Activated T-cell treated with anti-CD3 and anti-CD28 coated beads, Interleukin-2, amount 50 U/mL, for 1 hour (primary cell): ENCODE measurements at regions not wholly inside any gene's neighbourhood (a gene's known extent, or its start where the extent isn't known, plus 50 kb on each side); places are given as distances from the start of the nearest gene placed in this dataset.
A peak's percentile ranks its signal among the peaks of the same experiment; 100 is the strongest.
"Not testable (repeated sequence)": the region's sequence is repeated elsewhere in the genome, so short reads cannot be mapped to it uniquely, and the experiment has no call there.

Source experiments
- DNase-seq: peaks from one replicate; pipeline ENCODE4 v3.0.0-alpha.2; 2020

GRCh38 chr3:194051366-194052149 lies 84.4 kb upstream of the HES1 start:
- no peak for DNase-seq

- DNase-seq: no peak
These were observed 82.8 kb upstream of the HES1 start for GRCh38 chr3:194053136-194053535.

GRCh38 chr3:194054016-194054415 lies 81.9 kb upstream of the HES1 start:
- no peak for DNase-seq

GRCh38 chr3:194054540-194054939 lies 81.4 kb upstream of the HES1 start:
- DNase-seq: no peak

GRCh38 chr3:194054961-194055360 lies 81.0 kb upstream of the HES1 start:
- no peak for DNase-seq

GRCh38 chr3:194056323-194056722 lies 79.6 kb upstream of the HES1 start:
- DNase-seq: not testable (repeated sequence)

GRCh38 chr3:194056731-194057415 lies 79.1 kb upstream of the HES1 start:
- DNase-seq: no peak

- DNase-seq: no peak
These were observed 78.3 kb upstream of the HES1 start for GRCh38 chr3:194057570-194058188.

- peak; percentile 40 for DNase-seq
These were observed 77.8 kb upstream of the HES1 start for GRCh38 chr3:194058189-194058571.

- DNase-seq: no peak
These were observed 77.2 kb upstream of the HES1 start for GRCh38 chr3:194058753-194059152.

- DNase-seq: no peak
These were observed 74.4 kb upstream of the HES1 start for GRCh38 chr3:194061421-194062030.

- DNase-seq: no peak
These were observed 73.1 kb upstream of the HES1 start for GRCh38 chr3:194062830-194063229.

GRCh38 chr3:194064380-194065332 lies 71.3 kb upstream of the HES1 start:
- DNase-seq: no peak

GRCh38 chr3:194067327-194067726 lies 68.6 kb upstream of the HES1 start:
- not testable (repeated sequence) for DNase-seq

GRCh38 chr3:194067949-194068362 lies 68.0 kb upstream of the HES1 start:
- DNase-seq: no peak

- DNase-seq: no peak
These were observed 66.3 kb upstream of the HES1 start for GRCh38 chr3:194069421-194070219.

GRCh38 chr3:194070220-194070633 lies 65.7 kb upstream of the HES1 start:
- no peak for DNase-seq

GRCh38 chr3:194070634-194071409 lies 65.1 kb upstream of the HES1 start:
- peak; percentile 63 for DNase-seq

GRCh38 chr3:194072097-194072428 lies 63.9 kb upstream of the HES1 start:
- DNase-seq: no peak

GRCh38 chr3:194072691-194073279 lies 63.2 kb upstream of the HES1 start:
- no peak for DNase-seq
